ENCODE measurements at regions not wholly inside any gene's neighbourhood (a gene's known extent, or its start where the extent isn't known, plus 50 kb on each side); places are given as distances from the start of the nearest gene placed in this dataset.

- H3K36me3 ChIP-seq = no peaks in the 10 kb centered on the region
- peaks cover 0 to 51% of the 10 kb centered on the region in 2 donors for H3K4me1 ChIP-seq (ENCODE audit: control insufficient read depth in 1 of 2, low read depth in 2 of 2)
- H3K27me3 ChIP-seq (replicated peaks; ENCODE audit: insufficient read depth) = no peaks in the 10 kb centered on the region
- DNase-seq (ENCODE audit: low spot score) (peak; percentile 3), ATAC-seq (ENCODE audit: insufficient number of reproducible peaks, low FRiP score, low read depth) (peak; percentile 71)
- no peaks in the 10 kb centered on the region for H3K9me3 ChIP-seq
- no peak for TF ChIP-seq CTCF (IDR thresholded peaks at IDR 0.05)
- H3K4me3 ChIP-seq = no peak overlapping the region
- H3K27ac ChIP-seq = no peak overlapping the region
Measured at GRCh38 chr6:84522135-84522549, 242.3 kb downstream of the TBX18 start.

GRCh38 chr6:84521511-84521910 is 242.9 kb downstream of the TBX18 start:
- H3K9me3 ChIP-seq = no peaks in the 10 kb centered on the region
- peaks cover 0 to 56% of the 10 kb centered on the region in 2 donors for H3K4me1 ChIP-seq (ENCODE audit: control insufficient read depth in 1 of 2, low read depth in 2 of 2)
- no peaks in the 10 kb centered on the region for H3K36me3 ChIP-seq
- H3K4me3 ChIP-seq = no peak overlapping the region
- no peak for TF ChIP-seq CTCF (IDR thresholded peaks at IDR 0.05)
- no peaks in the 10 kb centered on the region for H3K27me3 ChIP-seq (replicated peaks; ENCODE audit: insufficient read depth)
- H3K27ac ChIP-seq = no peak overlapping the region
- ATAC-seq (ENCODE audit: insufficient number of reproducible peaks, low FRiP score, low read depth) (no peak), DNase-seq (ENCODE audit: low spot score) (no peak)

GRCh38 chr6:84517741-84518530 is 246.5 kb downstream of the TBX18 start:
- H3K4me1 ChIP-seq (ENCODE audit: control insufficient read depth in 1 of 2, low read depth in 2 of 2) = peaks cover 4 to 80% of the 10 kb centered on the region in 2 donors
- H3K27me3 ChIP-seq (replicated peaks; ENCODE audit: insufficient read depth) = no peaks in the 10 kb centered on the region
- no peak for DNase-seq (ENCODE audit: low spot score)
- ATAC-seq (ENCODE audit: insufficient number of reproducible peaks, low FRiP score, low read depth) = no peak
- no peak overlapping the region for H3K27ac ChIP-seq
- no peaks in the 10 kb centered on the region for H3K36me3 ChIP-seq
- H3K9me3 ChIP-seq = no peaks in the 10 kb centered on the region
- TF ChIP-seq CTCF (IDR thresholded peaks at IDR 0.05) = no peak
- H3K4me3 ChIP-seq = no peak overlapping the region

DNA sequence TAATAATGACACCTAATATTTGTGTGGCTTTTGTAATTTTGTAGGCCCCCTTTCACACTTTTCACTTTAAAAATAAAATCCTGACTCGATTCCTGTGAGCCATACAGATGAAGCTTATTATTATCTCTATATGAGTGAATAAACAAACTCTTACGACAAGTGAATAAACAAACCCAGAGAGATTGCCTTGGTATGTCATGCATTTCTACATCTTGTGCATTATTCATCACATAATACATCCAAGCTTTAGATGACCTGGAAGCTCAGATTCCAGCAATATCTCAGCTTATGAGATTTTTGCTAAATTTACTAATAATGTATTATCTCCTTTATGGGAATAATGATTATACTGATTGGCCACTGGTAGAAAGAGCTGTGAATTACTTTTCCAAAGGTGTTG is 248.2 kb downstream of the TBX18 start:
- DNase-seq (ENCODE audit: low spot score) (no peak), ATAC-seq (ENCODE audit: insufficient number of reproducible peaks, low FRiP score, low read depth) (no peak)
- no peaks in the 10 kb centered on the region for H3K9me3 ChIP-seq
- no peaks in the 10 kb centered on the region for H3K36me3 ChIP-seq
- H3K4me1 ChIP-seq (ENCODE audit: control insufficient read depth in 1 of 2, low read depth in 2 of 2) = peaks cover 4 to 62% of the 10 kb centered on the region in 2 donors
- no peaks in the 10 kb centered on the region for H3K27me3 ChIP-seq (replicated peaks; ENCODE audit: insufficient read depth)
- no peak overlapping the region for H3K4me3 ChIP-seq
- TF ChIP-seq CTCF (IDR thresholded peaks at IDR 0.05) = no peak
- H3K27ac ChIP-seq = no peak overlapping the region

DNA sequence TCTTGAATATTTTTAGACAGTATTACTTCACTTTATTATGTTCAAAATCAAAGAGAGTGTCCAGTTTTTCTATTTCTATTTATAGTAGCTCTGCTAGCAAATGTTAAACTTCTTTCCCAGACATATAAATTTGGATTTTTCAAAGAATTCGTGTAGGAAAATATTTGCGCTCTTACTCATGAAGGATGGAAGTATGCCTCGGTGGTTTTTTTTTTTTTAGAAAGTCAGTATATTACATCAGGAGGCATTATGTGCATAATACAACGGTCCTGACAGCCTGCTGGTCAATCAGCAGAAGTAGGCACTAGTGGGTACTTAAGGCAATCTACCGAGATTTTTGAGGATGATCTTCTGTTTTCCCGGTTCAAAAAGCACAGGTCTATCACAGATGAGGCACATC is 249.3 kb downstream of the TBX18 start:
- no peaks in the 10 kb centered on the region for H3K36me3 ChIP-seq
- TF ChIP-seq CTCF (IDR thresholded peaks at IDR 0.05) = peak; percentile 29
- peak overlapping the region; percentile 46 for H3K4me3 ChIP-seq
- ATAC-seq (ENCODE audit: insufficient number of reproducible peaks, low FRiP score, low read depth) (peak; percentile 17), DNase-seq (ENCODE audit: low spot score) (no peak)
- H3K27me3 ChIP-seq (replicated peaks; ENCODE audit: insufficient read depth) = no peaks in the 10 kb centered on the region
- peaks cover 4 to 51% of the 10 kb centered on the region in 2 donors for H3K4me1 ChIP-seq (ENCODE audit: control insufficient read depth in 1 of 2, low read depth in 2 of 2)
- H3K9me3 ChIP-seq = no peaks in the 10 kb centered on the region
- H3K27ac ChIP-seq = peak overlapping the region; percentile 50 to 56

All from thoracic aorta (tissue), 2 donors.